ENCODE measurements at regions not wholly inside any gene's neighbourhood (a gene's known extent, or its start where the extent isn't known, plus 50 kb on each side); places are given as distances from the start of the nearest gene placed in this dataset.

- TF ChIP-seq CTCF (IDR thresholded peaks at IDR 0.05) (no peak), POLR2AphosphoS5 (IDR thresholded peaks at IDR 0.05) (no peak)
Measured at GRCh38 chr4:69377562-69377961, 97.3 kb downstream of the UGT2B28 start.
